SK-N-SH (cell line): ENCODE measurements at regions not wholly inside any gene's neighbourhood (a gene's known extent, or its start where the extent isn't known, plus 50 kb on each side); places are given as distances from the start of the nearest gene placed in this dataset.

Source experiments
- CTCF ChIA-PET: fragments of 300-600, 350-600 bp; formaldehyde crosslinking; extraction: SDS; loops from one replicate; lab custom pipeline; 2021; lab: Yijun Ruan, JAX
- POLR2A ChIA-PET: fragments of 350-600 bp; sonication (Branson Sonifier 250); formaldehyde crosslinking; extraction: SDS; loops from one replicate; lab custom pipeline; 2020; ENCODE audit warnings: antibody characterized with exemption, inconsistent platforms; lab: Yijun Ruan, JAX
- DNase-seq: peaks from one replicate; pipeline ENCODE4 v3.0.0; 2012
- H2AFZ ChIP-seq: fragments of 200-600 bp; sonication (generic); 2 replicates; pipeline ENCODE4 v1.8.1; 2016; ENCODE audit warnings: antibody characterized with exemption, mild to moderate bottlenecking, low read depth
- H3F3A ChIP-seq: fragments of 200-600 bp; sonication (generic); replicated peaks from 2 replicates; pipeline ENCODE3; 2016; ENCODE audit warnings: antibody characterized with exemption, mild to moderate bottlenecking; ENCODE audit not compliant: insufficient read depth
- H3K27ac ChIP-seq, 2 experiments: fragments of 200-500 bp in 1 of 2; fragments of 200-600 bp in 1 of 2; sonication (Bioruptor generic) in 1 of 2; sonication (generic), shearing (Covaris generic) in 1 of 2; 2 replicates each; pipeline versions ENCODE4 v1.5.1 to v1.6.1; 2014 to 2016; ENCODE audit warnings: low read depth in 2 of 2, inconsistent platforms in 1 of 2, low read length in 1 of 2, mild to moderate bottlenecking in 1 of 2, mixed read lengths in 1 of 2
- H3K27me3 ChIP-seq: fragments of 200-600 bp; sonication (generic), shearing (Covaris generic); 2 replicates; pipeline ENCODE4 v1.6.1; 2016; ENCODE audit warnings: mixed run types; ENCODE audit not compliant: insufficient read depth
- H3K36me3 ChIP-seq, 2 experiments: fragments of 200-500 bp in 1 of 2; fragments of 200-600 bp in 1 of 2; sonication (Bioruptor generic) in 1 of 2; sonication (generic) in 1 of 2; replicated peaks in 1 of 2; 2 replicates each; pipeline versions ENCODE3 to v1.5.1; 2014 to 2016; ENCODE audit warnings: low read length in 1 of 2, mild to moderate bottlenecking in 1 of 2; ENCODE audit not compliant: insufficient read depth in 2 of 2, control insufficient read depth in 1 of 2
- H3K4me1 ChIP-seq, 2 experiments: fragments of 200-500 bp in 1 of 2; fragments of 200-600 bp in 1 of 2; sonication (Bioruptor generic) in 1 of 2; sonication (generic), shearing (Covaris generic) in 1 of 2; 2 replicates each; pipeline versions ENCODE4 v1.5.1 to v1.6.1; 2014 to 2016; ENCODE audit warnings: low read depth in 1 of 2, low read length in 1 of 2, mixed run types in 1 of 2; ENCODE audit not compliant: insufficient read depth in 2 of 2, control insufficient read depth in 1 of 2
- H3K4me2 ChIP-seq: fragments of 200-600 bp; sonication (generic), shearing (Covaris generic); 2 replicates; pipeline ENCODE4 v1.6.1; 2017; ENCODE audit warnings: mixed run types
- H3K4me3 ChIP-seq, 2 experiments: fragments of 200-500 bp in 1 of 2; fragments of 200-600 bp in 1 of 2; sonication (Bioruptor generic) in 1 of 2; sonication (generic), shearing (Covaris generic) in 1 of 2; 2 replicates each; pipeline versions ENCODE4 v1.5.1 to v1.8.1; 2014 to 2016; ENCODE audit warnings: low read depth in 2 of 2, inconsistent platforms in 1 of 2, low read length in 1 of 2, mild to moderate bottlenecking in 1 of 2, mixed read lengths in 1 of 2, moderate library complexity in 1 of 2
- H3K79me2 ChIP-seq: fragments of 200-600 bp; sonication (generic); 2 replicates; pipeline ENCODE4 v1.8.1; 2017; ENCODE audit warnings: mild to moderate bottlenecking; ENCODE audit not compliant: insufficient read depth
- H3K9ac ChIP-seq: fragments of 200-600 bp; sonication (generic); 2 replicates; pipeline ENCODE4 v1.6.1; 2017; ENCODE audit warnings: mixed run types
- H3K9me2 ChIP-seq: fragments of 200-600 bp; sonication (generic); 2 replicates; pipeline ENCODE4 v1.6.1; 2017; ENCODE audit warnings: mixed run types
- H3K9me3 ChIP-seq: fragments of 200-600 bp; sonication (generic); 2 replicates; pipeline ENCODE4 v1.6.1; 2017; ENCODE audit warnings: mixed run types, mild to moderate bottlenecking, moderate library complexity
- H4K20me1 ChIP-seq: fragments of 200-600 bp; sonication (generic); 2 replicates; pipeline ENCODE4 v1.6.1; 2017; ENCODE audit warnings: mild to moderate bottlenecking, mixed run types; ENCODE audit not compliant: insufficient read depth
- CHD2 ChIP-seq: fragments of 150-350 bp; IDR thresholded peaks from 2 replicates; pipeline ENCODE4 v1.6.1; 2018; ENCODE audit warnings: low read length; ENCODE audit not compliant: partially characterized antibody
- CTCF ChIP-seq: fragments of 200-600 bp; sonication (generic); IDR thresholded peaks from 2 replicates; pipeline ENCODE4 v1.6.1; 2017; ENCODE audit warnings: antibody characterized with exemption, mild to moderate bottlenecking, moderate library complexity
- ELF1 ChIP-seq: IDR thresholded peaks from 2 replicates; pipeline ENCODE4 v1.4.0; 2012
- EP300 ChIP-seq, 2 experiments: IDR thresholded peaks; 2 replicates each; pipeline versions ENCODE4 v1.4.0 to v1.6.1; 2012; ENCODE audit warnings: borderline replicate concordance in 1 of 2, low read depth in 1 of 2, low read length in 1 of 2
- EZH2phosphoT487 ChIP-seq: fragments of 200-600 bp; sonication (generic); IDR thresholded peaks from 2 replicates; pipeline ENCODE4 v1.6.1; 2017; ENCODE audit warnings: low read depth, mixed run types, mild to moderate bottlenecking, antibody characterized with exemption, moderate library complexity, borderline replicate concordance
- FOXJ3 ChIP-seq: sonication (generic); formaldehyde crosslinking; IDR thresholded peaks from 2 replicates; pipeline ENCODE4 v1.5.1; 2020; ENCODE audit warnings: mild to moderate bottlenecking, missing genetic modification reagents
- GABPA ChIP-seq: IDR thresholded peaks from 2 replicates; pipeline ENCODE4 v1.4.0; 2012; ENCODE audit warnings: low read depth, mild to moderate bottlenecking
- IRF3 ChIP-seq: fragments of 150-350 bp; IDR thresholded peaks from 2 replicates; pipeline ENCODE4 v1.6.1; 2016; ENCODE audit warnings: mild to moderate bottlenecking, low read depth, low read length
- JUND ChIP-seq: IDR thresholded peaks from 2 replicates; pipeline ENCODE4 v1.4.0; 2012
- MAX ChIP-seq: IDR thresholded peaks from 2 replicates; pipeline ENCODE4 v1.4.0; 2012; ENCODE audit warnings: low read depth
- MXI1 ChIP-seq: IDR thresholded peaks from 2 replicates; pipeline ENCODE4 v1.6.1; 2012; ENCODE audit warnings: mild to moderate bottlenecking, low read depth, low read length, improper control_type of control experiment
- NRF1 ChIP-seq: IDR thresholded peaks from 2 replicates; pipeline ENCODE4 v1.6.1; 2012; ENCODE audit warnings: low read depth, mild to moderate bottlenecking, low read length
- PBX3 ChIP-seq: IDR thresholded peaks from 2 replicates; pipeline ENCODE4; 2012
- POLR2AphosphoS5 ChIP-seq: IDR thresholded peaks from 2 replicates; pipeline ENCODE4 v1.6.1; 2012; ENCODE audit warnings: low read depth, low read length
- REST ChIP-seq: IDR thresholded peaks from 2 replicates; pipeline ENCODE4 v1.6.1; 2012; ENCODE audit warnings: mild to moderate bottlenecking, low read depth, low read length, moderate library complexity
- SMC3 ChIP-seq: IDR thresholded peaks from 2 replicates; pipeline ENCODE4 v1.6.1; 2012; ENCODE audit warnings: low read depth, low read length, improper control_type of control experiment
- TCF12 ChIP-seq: IDR thresholded peaks from 2 replicates; pipeline ENCODE4 v1.4.0; 2012
- USF1 ChIP-seq: IDR thresholded peaks from 2 replicates; pipeline ENCODE4 v1.4.0; 2012; ENCODE audit warnings: low read depth, borderline replicate concordance
- USF2 ChIP-seq: fragments of 150-350 bp; IDR thresholded peaks from 2 replicates; pipeline ENCODE4 v1.6.1; 2017; ENCODE audit warnings: antibody characterized with exemption, low read length, low read depth, borderline replicate concordance
- YY1 ChIP-seq: IDR thresholded peaks from 2 replicates; pipeline ENCODE4 v1.4.0; 2012; ENCODE audit warnings: low read depth, mild to moderate bottlenecking
- WGBS: methylation state at CpG from one replicate; pipeline ENCODE4 v1.1.6; 2017; ENCODE audit warnings: low lambda C conversion rate; 5-methylcytosine and 5-hydroxymethylcytosine counted together

GRCh38 chr5:154543380-154543779 is 65.4 kb upstream of the HAND1 start:
- no peak overlapping the region for H3K27ac ChIP-seq
- no peak overlapping the region for H3K4me3 ChIP-seq
- H4K20me1 ChIP-seq, result no peaks in the 10 kb centered on the region
- no peak overlapping the region for H3K9ac ChIP-seq
- WGBS, result 62% methylated on average over 5 of the region's 5 CpGs
- no peaks in the 10 kb centered on the region for H3K79me2 ChIP-seq
- H3K27me3 ChIP-seq, result peaks cover 8% of the 10 kb centered on the region
- POLR2A ChIA-PET, result no interaction called here
- H3K4me1 ChIP-seq, result peaks cover 0 to 11% of the 10 kb centered on the region in 2 experiments; a peak in 1 of 4 replicates
- DNase-seq, result no peak
- no peaks in the 10 kb centered on the region for H3F3A ChIP-seq
- CTCF ChIA-PET, result interaction anchor here (0.7 to 2.4 kb wide), 5 partner anchors 11 to 66 kb away, joined by 3 to 9 read pairs (median 3); no protein-coding TSS in a partner anchor
- TF ChIP-seq IRF3 (no peak), CHD2 (no peak), EZH2phosphoT487 (no peak), PBX3 (no peak), EP300 (IDR thresholded peaks at IDR 0.05; ENCODE audit: borderline replicate concordance in 1 of 2, low read depth in 1 of 2, low read length in 1 of 2) (no peak), ELF1 (no peak), TCF12 (no peak), JUND (no peak), NRF1 (no peak), YY1 (no peak), SMC3 (no peak), MAX (no peak), USF2 (no peak), POLR2AphosphoS5 (no peak), REST (no peak), MXI1 (no peak), FOXJ3 (CRISPR knock-in tag) (no peak), USF1 (no peak), GABPA (no peak), CTCF (no peak)
- H3K9me3 ChIP-seq, result no peaks in the 10 kb centered on the region
- no peak overlapping the region for H3K4me2 ChIP-seq
- H3K9me2 ChIP-seq, result no peaks in the 10 kb centered on the region
- no peak overlapping the region for H2AFZ ChIP-seq
- H3K36me3 ChIP-seq, result no peaks in the 10 kb centered on the region
